ENCODE measurements at regions not wholly inside any gene's neighbourhood (a gene's known extent, or its start where the extent isn't known, plus 50 kb on each side); places are given as distances from the start of the nearest gene placed in this dataset.

DNA sequence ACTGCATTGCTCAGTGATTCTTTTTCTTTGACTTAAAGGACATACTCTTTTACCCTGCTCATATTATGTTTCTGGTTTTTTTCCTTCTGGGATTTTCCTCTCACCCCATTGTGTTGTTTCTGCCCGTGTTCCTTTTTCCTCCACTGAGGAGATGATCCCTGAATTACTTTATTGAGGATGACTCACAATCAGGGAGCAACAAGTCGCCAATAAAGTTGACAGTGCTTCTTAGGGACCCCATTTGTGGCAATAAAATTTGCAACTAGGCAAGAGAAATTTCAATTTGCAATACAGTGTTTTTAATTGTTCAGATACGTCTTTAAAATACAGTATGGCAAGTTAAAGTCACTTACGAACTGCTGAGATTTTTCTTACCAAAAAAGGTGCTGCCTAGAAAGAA lies 217.9 kb downstream of the SOX4 start:
- 87 to 88% methylated on average over 4 of the region's 4 CpGs for WGBS, 2 experiments (ENCODE audit: low coverage in 1 of 2, low lambda C conversion rate in 2 of 2, missing lambda C conversion rate in 2 of 2)
- Histone ChIP-seq H3K9me2 (ENCODE audit: insufficient read depth) (no peaks in the 10 kb centered on the region), H3K4me1 (ENCODE audit: insufficient read depth) (peaks cover 16% of the 10 kb centered on the region), H3K4me3 (no peak overlapping the region), H3K27ac (no peak overlapping the region), H4K20me1 (ENCODE audit: insufficient read depth) (no peaks in the 10 kb centered on the region), H3K79me2 (ENCODE audit: insufficient read depth) (no peaks in the 10 kb centered on the region), H3K9me3 (ENCODE audit: low read depth) (no peaks in the 10 kb centered on the region), H3K4me2 (ENCODE audit: unreplicated experiment) (no peak overlapping the region), H3K36me3 (ENCODE audit: low read depth) (no peaks in the 10 kb centered on the region), H3K27me3 (replicated peaks; ENCODE audit: insufficient read depth) (no peaks in the 10 kb centered on the region), H2AFZ (no peak overlapping the region), H3K9ac (no peak overlapping the region), H3F3A (ENCODE audit: insufficient read depth) (peaks cover 12% of the 10 kb centered on the region)
- DNase-seq = no peak
- TF ChIP-seq EZH2 (IDR thresholded peaks at IDR 0.05; ENCODE audit: insufficient read depth, poor library complexity, severe bottlenecking) (no peak), EZH2phosphoT487 (IDR thresholded peaks at IDR 0.05; ENCODE audit: insufficient read depth, low read depth) (no peak)
- in situ Hi-C loops (cut with MboI) = no loop called here

GRCh38 chr6:21816231-21816630 lies 222.7 kb downstream of the SOX4 start:
- TF ChIP-seq EZH2 (IDR thresholded peaks at IDR 0.05; ENCODE audit: insufficient read depth, poor library complexity, severe bottlenecking) = no peak
- no peak for TF ChIP-seq EZH2phosphoT487 (IDR thresholded peaks at IDR 0.05; ENCODE audit: insufficient read depth, low read depth)
- in situ Hi-C loops (cut with MboI) = no loop called here

DNA sequence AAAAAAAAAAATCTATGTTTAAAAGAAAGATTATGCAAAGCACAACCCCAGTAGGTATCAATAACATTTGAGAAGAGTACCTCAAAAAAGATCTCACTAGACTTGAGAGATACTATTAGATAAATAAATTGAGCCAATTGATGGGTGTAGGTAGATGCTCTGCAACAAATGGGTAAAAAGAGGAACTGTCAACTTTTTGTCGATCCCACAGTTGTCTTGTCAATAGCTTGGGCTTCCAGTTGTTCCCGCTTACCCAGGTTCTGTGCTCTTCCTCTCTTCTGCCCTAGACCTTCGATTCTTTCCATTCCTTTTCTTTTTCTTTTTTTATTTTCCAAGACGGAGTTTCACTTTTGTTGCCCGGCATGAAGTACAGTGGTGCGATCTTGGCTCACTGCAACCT lies 226.9 kb downstream of the SOX4 start:
- Histone ChIP-seq H3K79me2 (ENCODE audit: insufficient read depth) (no peaks in the 10 kb centered on the region), H3K9me3 (ENCODE audit: low read depth) (no peaks in the 10 kb centered on the region), H3K4me1 (ENCODE audit: insufficient read depth) (no peaks in the 10 kb centered on the region), H3K9ac (no peak overlapping the region), H3K27me3 (replicated peaks; ENCODE audit: insufficient read depth) (no peaks in the 10 kb centered on the region), H3K9me2 (ENCODE audit: insufficient read depth) (no peaks in the 10 kb centered on the region), H4K20me1 (ENCODE audit: insufficient read depth) (no peaks in the 10 kb centered on the region), H2AFZ (no peak overlapping the region), H3K27ac (no peak overlapping the region), H3K4me3 (no peak overlapping the region), H3F3A (ENCODE audit: insufficient read depth) (no peaks in the 10 kb centered on the region), H3K36me3 (ENCODE audit: low read depth) (no peaks in the 10 kb centered on the region), H3K4me2 (ENCODE audit: unreplicated experiment) (no peak overlapping the region)
- no peak for TF ChIP-seq EZH2phosphoT487 (IDR thresholded peaks at IDR 0.05; ENCODE audit: insufficient read depth, low read depth)
- no peak for TF ChIP-seq EZH2 (IDR thresholded peaks at IDR 0.05; ENCODE audit: insufficient read depth, poor library complexity, severe bottlenecking)
- in situ Hi-C loops (cut with MboI) = no loop called here
- 86 to 90% methylated on average over 6 of the region's 6 CpGs for WGBS, 2 experiments (ENCODE audit: low coverage in 1 of 2, low lambda C conversion rate in 2 of 2, missing lambda C conversion rate in 2 of 2)
- no peak for DNase-seq

More at GRCh38 chr6:21816231-21816630, 222.7 kb downstream of the SOX4 start:
- H3F3A ChIP-seq (ENCODE audit: insufficient read depth) = no peaks in the 10 kb centered on the region
- no peaks in the 10 kb centered on the region for H3K79me2 ChIP-seq (ENCODE audit: insufficient read depth)
- H3K27me3 ChIP-seq (replicated peaks; ENCODE audit: insufficient read depth) = no peaks in the 10 kb centered on the region
- no peaks in the 10 kb centered on the region for H3K36me3 ChIP-seq (ENCODE audit: low read depth)
- H3K4me2 ChIP-seq (ENCODE audit: unreplicated experiment) = no peak overlapping the region
- H3K9me2 ChIP-seq (ENCODE audit: insufficient read depth) = no peaks in the 10 kb centered on the region
- H3K4me3 ChIP-seq = no peak overlapping the region
- DNase-seq = no peak
- H3K27ac ChIP-seq = no peak overlapping the region
- no peaks in the 10 kb centered on the region for H4K20me1 ChIP-seq (ENCODE audit: insufficient read depth)
- H3K9me3 ChIP-seq (ENCODE audit: low read depth) = no peaks in the 10 kb centered on the region
- 81 to 83% methylated on average over 3 of the region's 3 CpGs for WGBS, 2 experiments (ENCODE audit: low coverage in 1 of 2, low lambda C conversion rate in 2 of 2, missing lambda C conversion rate in 2 of 2)
- no peak overlapping the region for H3K9ac ChIP-seq
- H3K4me1 ChIP-seq (ENCODE audit: insufficient read depth) = no peaks in the 10 kb centered on the region
- no peak overlapping the region for H2AFZ ChIP-seq

DNA sequence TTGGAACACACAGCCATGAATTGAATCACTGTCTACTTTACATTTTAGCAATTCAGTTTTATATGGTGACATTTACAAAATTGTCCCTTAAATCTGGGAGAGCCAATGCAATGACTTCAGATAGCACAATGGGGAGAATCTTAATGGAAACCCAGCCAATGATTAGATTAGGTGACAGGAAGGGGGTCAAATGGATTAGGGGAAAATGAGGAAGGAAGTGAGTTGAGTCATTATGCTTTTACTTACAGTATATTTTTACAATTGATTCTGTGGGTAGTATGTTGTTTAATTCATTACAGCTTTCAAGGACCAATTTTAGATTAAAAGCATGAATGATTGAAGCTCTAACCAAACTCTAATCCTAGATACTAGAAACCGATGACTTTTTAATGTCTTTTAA lies 229.8 kb downstream of the SOX4 start:
- Histone ChIP-seq H3K36me3 (ENCODE audit: low read depth) (no peaks in the 10 kb centered on the region), H2AFZ (no peak overlapping the region), H4K20me1 (ENCODE audit: insufficient read depth) (no peaks in the 10 kb centered on the region), H3K9me2 (ENCODE audit: insufficient read depth) (no peaks in the 10 kb centered on the region), H3K79me2 (ENCODE audit: insufficient read depth) (no peaks in the 10 kb centered on the region), H3F3A (ENCODE audit: insufficient read depth) (no peaks in the 10 kb centered on the region), H3K4me1 (ENCODE audit: insufficient read depth) (no peaks in the 10 kb centered on the region), H3K27ac (no peak overlapping the region), H3K9ac (no peak overlapping the region), H3K9me3 (ENCODE audit: low read depth) (no peaks in the 10 kb centered on the region), H3K4me2 (ENCODE audit: unreplicated experiment) (no peak overlapping the region), H3K27me3 (replicated peaks; ENCODE audit: insufficient read depth) (no peaks in the 10 kb centered on the region), H3K4me3 (no peak overlapping the region)
- in situ Hi-C loops (cut with MboI) = no loop called here
- DNase-seq = no peak
- WGBS, 2 experiments (ENCODE audit: low coverage in 1 of 2, low lambda C conversion rate in 2 of 2, missing lambda C conversion rate in 2 of 2) = 0 to 13% methylated on average over 1 of the region's 1 CpG
- no peak for TF ChIP-seq EZH2 (IDR thresholded peaks at IDR 0.05; ENCODE audit: insufficient read depth, poor library complexity, severe bottlenecking)
- no peak for TF ChIP-seq EZH2phosphoT487 (IDR thresholded peaks at IDR 0.05; ENCODE audit: insufficient read depth, low read depth)
